Jurkat, Clone E6-1 (cell line): ENCODE measurements at regions not wholly inside any gene's neighbourhood (a gene's known extent, or its start where the extent isn't known, plus 50 kb on each side); places are given as distances from the start of the nearest gene placed in this dataset.
"Not testable (repeated sequence)": the region's sequence is repeated elsewhere in the genome, so short reads cannot be mapped to it uniquely, and the experiment has no call there.

Experiments
- DNase-seq: peaks from one replicate; pipeline ENCODE4 v3.0.0-alpha.2; 2011; ENCODE audit warnings: low read depth, low spot score
- H3K4me3 ChIP-seq: 2 replicates; pipeline ENCODE4 v1.5.1; 2011; ENCODE audit warnings: mild to moderate bottlenecking, low read length, control low read depth, moderate library complexity

- no peak overlapping the region for H3K4me3 ChIP-seq
- no peak for DNase-seq
Observed at GRCh38 chr1:228841632-228842031, 106.4 kb downstream of the RHOU start.

- H3K4me3 ChIP-seq, result no peak overlapping the region
- DNase-seq, result no peak
Observed at GRCh38 chr1:228842094-228842775, 107.0 kb downstream of the RHOU start.

GRCh38 chr1:228845101-228845500 lies 109.8 kb downstream of the RHOU start:
- H3K4me3 ChIP-seq, result no peak overlapping the region
- no peak for DNase-seq

- no peak overlapping the region for H3K4me3 ChIP-seq
- no peak for DNase-seq
Observed at GRCh38 chr1:228846952-228847351, 111.7 kb downstream of the RHOU start.

GRCh38 chr1:228847451-228847850 lies 112.2 kb downstream of the RHOU start:
- H3K4me3 ChIP-seq, DNase-seq: not testable (repeated sequence)

GRCh38 chr1:228848406-228848805 lies 113.1 kb downstream of the RHOU start:
- H3K4me3 ChIP-seq, result no peak overlapping the region
- DNase-seq, result peak; percentile 73

GRCh38 chr1:228849011-228849541 lies 113.8 kb downstream of the RHOU start:
- no peak for DNase-seq
- no peak overlapping the region for H3K4me3 ChIP-seq

GRCh38 chr1:228850141-228851100 lies 115.1 kb downstream of the RHOU start:
- no peak for DNase-seq
- H3K4me3 ChIP-seq, result no peak overlapping the region

- no peak overlapping the region for H3K4me3 ChIP-seq
- DNase-seq, result no peak
Observed at GRCh38 chr1:228851193-228851592, 115.9 kb downstream of the RHOU start.

GRCh38 chr1:228851618-228852017 lies 116.3 kb downstream of the RHOU start:
- H3K4me3 ChIP-seq, result no peak overlapping the region
- no peak for DNase-seq

- no peak for DNase-seq
- no peak overlapping the region for H3K4me3 ChIP-seq
Observed at GRCh38 chr1:228852024-228852423, 116.7 kb downstream of the RHOU start.

GRCh38 chr1:228852511-228853088 lies 117.3 kb downstream of the RHOU start:
- no peak for DNase-seq
- no peak overlapping the region for H3K4me3 ChIP-seq

GRCh38 chr1:228853191-228853590 lies 117.9 kb downstream of the RHOU start:
- no peak for DNase-seq
- no peak overlapping the region for H3K4me3 ChIP-seq

- no peak for DNase-seq
- no peak overlapping the region for H3K4me3 ChIP-seq
Observed at GRCh38 chr1:228853637-228854036, 118.4 kb downstream of the RHOU start.

GRCh38 chr1:228854907-228855306 lies 119.6 kb downstream of the RHOU start:
- no peak overlapping the region for H3K4me3 ChIP-seq
- DNase-seq, result no peak

GRCh38 chr1:228857611-228858010 lies 122.3 kb downstream of the RHOU start:
- no peak overlapping the region for H3K4me3 ChIP-seq
- no peak for DNase-seq

- no peak for DNase-seq
- H3K4me3 ChIP-seq, result no peak overlapping the region
Observed at GRCh38 chr1:228860911-228861831, 125.9 kb downstream of the RHOU start.

- no peak for DNase-seq
- no peak overlapping the region for H3K4me3 ChIP-seq
Observed at GRCh38 chr1:228861832-228862180, 126.5 kb downstream of the RHOU start.
